Naive thymus-derived CD4-positive, alpha-beta T cell (primary cell): ENCODE measurements at regions not wholly inside any gene's neighbourhood (a gene's known extent, or its start where the extent isn't known, plus 50 kb on each side); places are given as distances from the start of the nearest gene placed in this dataset.

ENCODE experiments used
- ATAC-seq: fragments of 150-1000 bp; cut with Tn5 transposase; 2 replicates; pipeline ENCODE4 v1.10.0; 2021; ENCODE audit warnings: mild to moderate bottlenecking, moderate library complexity
- CTCF ChIA-PET: fragments of 350-600 bp; sonication (Branson Sonifier 250); formaldehyde crosslinking; loops from one replicate; lab custom pipeline; 2021; ENCODE audit warnings: antibody characterized with exemption; lab: Charles Lee
- POLR2A ChIA-PET: fragments of 350-600 bp; sonication (Branson Sonifier 250); formaldehyde crosslinking; loops from one replicate; lab custom pipeline; 2021; ENCODE audit warnings: antibody characterized with exemption, inconsistent platforms; lab: Charles Lee
- DNase-seq, 9 donors: peaks; one replicate each; pipeline versions ENCODE4 v3.0.0 to v3.0.0-alpha.2; 2020 to 2022; ENCODE audit warnings: mixed read lengths in 1 of 9
- H3K27ac ChIP-seq: one replicate; pipeline ENCODE4 v1.7.0; 2013; ENCODE audit warnings: mild to moderate bottlenecking, low read depth, low read length, moderate library complexity
- H3K27me3 ChIP-seq, 2 donors: one replicate each; pipeline ENCODE4 v1.7.0; 2013; ENCODE audit warnings: low read length in 2 of 2, mild to moderate bottlenecking in 2 of 2, moderate library complexity in 2 of 2; ENCODE audit not compliant: control insufficient read depth in 2 of 2, insufficient read depth in 2 of 2
- H3K36me3 ChIP-seq, 3 experiments: 1 replicate in 2 of 3; 2 replicates in 1 of 3; pipeline ENCODE4 v1.7.0; 2013; ENCODE audit warnings: low read length in 3 of 3, mild to moderate bottlenecking in 3 of 3, moderate library complexity in 1 of 3; ENCODE audit not compliant: insufficient read depth in 3 of 3, control insufficient read depth in 2 of 3
- H3K4me1 ChIP-seq, 2 donors: one replicate each; pipeline ENCODE4 v1.7.0; 2013; ENCODE audit warnings: low read length in 2 of 2, mild to moderate bottlenecking in 2 of 2, moderate library complexity in 1 of 2; ENCODE audit not compliant: control insufficient read depth in 2 of 2, insufficient read depth in 2 of 2
- H3K4me3 ChIP-seq: 2 replicates; pipeline ENCODE4 v1.7.0; 2013; ENCODE audit warnings: mild to moderate bottlenecking, low read length
- H3K9me3 ChIP-seq, 3 experiments: 1 replicate in 2 of 3; 2 replicates in 1 of 3; pipeline ENCODE4 v1.7.0; 2013; ENCODE audit warnings: low read length in 3 of 3; ENCODE audit not compliant: control insufficient read depth in 2 of 3
- H3K27ac Mint-ChIP-seq, 9 donors: one replicate each; pipeline ENCODE4 v1.8.0; 2020 to 2022; ENCODE audit warnings: mixed read lengths in 9 of 9, mild to moderate bottlenecking in 8 of 9, moderate library complexity in 5 of 9, inconsistent platforms in 2 of 9
- H3K27me3 Mint-ChIP-seq, 5 donors: one replicate each; pipeline ENCODE4 v1.8.0; 2021 to 2022; ENCODE audit warnings: mixed read lengths in 5 of 5, mild to moderate bottlenecking in 1 of 5
- H3K36me3 Mint-ChIP-seq, 5 donors: one replicate each; pipeline ENCODE4 v1.8.0; 2020 to 2022; ENCODE audit warnings: mixed read lengths in 5 of 5, mild to moderate bottlenecking in 3 of 5, inconsistent platforms in 1 of 5
- H3K4me1 Mint-ChIP-seq, 7 donors: one replicate each; pipeline ENCODE4 v1.8.0; 2020 to 2022; ENCODE audit warnings: mixed read lengths in 7 of 7, mild to moderate bottlenecking in 3 of 7, inconsistent platforms in 1 of 7
- H3K4me3 Mint-ChIP-seq, 10 donors: one replicate each; pipeline ENCODE4 v1.8.0; 2020 to 2022; ENCODE audit warnings: mild to moderate bottlenecking in 10 of 10, mixed read lengths in 10 of 10, moderate library complexity in 6 of 10, inconsistent platforms in 2 of 10
- H3K9me3 Mint-ChIP-seq, 11 donors: one replicate each; pipeline ENCODE4 v1.8.0; 2020 to 2022; ENCODE audit warnings: mixed read lengths in 11 of 11, mild to moderate bottlenecking in 4 of 11, inconsistent platforms in 1 of 11, moderate library complexity in 1 of 11
- intact Hi-C, 2 donors: fragments of 100-400 bp; cut with micrococcal nuclease; formaldehyde crosslinking; loops; one replicate each; pipeline ENCODE4 v1.15.1; 2023

DNA sequence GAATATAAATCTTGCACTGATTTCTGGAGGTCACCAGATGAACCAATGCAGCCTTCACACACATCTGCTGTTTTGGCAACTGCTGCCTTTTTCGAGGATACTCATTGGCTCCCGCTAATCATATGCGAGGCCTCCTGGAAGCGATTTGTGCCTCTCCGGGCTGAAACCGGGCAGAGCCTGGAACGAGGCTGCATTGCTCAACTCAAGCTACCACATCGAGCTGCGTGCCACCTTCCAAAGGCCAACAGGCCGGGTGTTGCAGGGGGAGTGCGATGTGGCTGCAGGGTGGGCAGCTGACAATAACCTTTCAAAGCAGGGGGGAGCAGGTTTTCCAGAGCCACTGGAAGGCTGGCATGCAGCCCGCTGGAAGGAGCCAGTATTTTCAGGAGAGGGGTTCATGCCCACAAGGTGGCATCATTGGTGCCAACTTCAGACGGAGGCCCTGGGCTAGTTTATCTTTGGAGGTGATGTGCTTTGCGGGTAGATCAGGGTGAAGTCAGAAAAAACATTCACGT lies 122.6 kb upstream of the IFNGR1 start:
- intact Hi-C loops = loop anchor here (1.0 to 5.0 kb wide), 9 partner anchors 21 to 636 kb away; no protein-coding TSS in a partner anchor

DNA sequence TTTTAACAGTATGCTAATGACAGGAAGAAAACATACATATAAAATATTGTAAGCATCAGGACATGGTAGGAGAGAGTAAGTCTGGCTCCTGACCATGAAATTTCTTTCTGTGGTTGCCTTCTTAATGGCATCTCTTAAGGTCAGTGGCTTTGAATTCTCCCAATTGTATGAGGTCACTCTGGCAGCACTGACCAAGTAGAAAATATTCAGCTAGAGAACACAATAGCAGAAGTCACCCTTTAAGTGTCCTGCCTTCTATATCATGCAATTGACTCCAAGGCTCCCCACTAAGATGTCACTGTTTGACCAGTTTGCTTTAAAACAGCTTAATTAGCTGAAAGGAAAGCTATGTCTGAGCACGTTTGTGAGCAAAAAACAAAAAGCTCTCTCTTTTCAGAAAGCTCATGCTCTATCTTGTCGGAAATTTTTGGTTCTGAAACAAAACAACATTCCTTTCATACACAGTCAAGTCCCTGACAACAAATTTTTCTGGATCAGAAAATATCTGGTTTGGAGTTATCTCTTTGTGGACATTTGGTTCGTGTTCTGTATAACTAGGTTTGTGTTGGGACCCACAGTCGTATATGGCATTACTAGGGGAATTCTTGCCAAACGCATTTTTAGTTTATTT lies 120.9 kb upstream of the IFNGR1 start:
- Histone ChIP-seq H3K27me3 (no peaks in the 10 kb centered on the region), H3K4me3 (no peak overlapping the region), H3K9me3 (no peaks in the 10 kb centered on the region), H3K4me1 (peaks cover 5 to 10% of the 10 kb centered on the region in 2 donors), H3K27ac (no peak overlapping the region), H3K36me3 (no peaks in the 10 kb centered on the region)
- Mint-ChIP-seq H3K9me3 (no peaks in the 10 kb centered on the region), H3K27me3 (peaks cover 0 to 60% (median 9%) of the 10 kb centered on the region in 5 donors), H3K4me3 (no peak overlapping the region), H3K27ac (no peak overlapping the region), H3K4me1 (peaks cover 6 to 19% (median 17%) of the 10 kb centered on the region in 7 donors), H3K36me3 (peaks cover 0 to 1% (median 0%) of the 10 kb centered on the region in 5 donors)
- ChIA-PET CTCF (interaction anchor here (0.7 to 2.2 kb wide), 13 partner anchors 10 to 605 kb away, joined by 3 to 9 read pairs (median 4); no protein-coding TSS in a partner anchor), POLR2A (interaction anchor here (0.7 kb wide), 1 partner anchor 188 kb away, joined by 3 read pairs; no protein-coding TSS in a partner anchor)
- intact Hi-C loops = loop anchor here in 1 of 2 donors (5.0 kb wide), 2 partner anchors 137 to 637 kb away; no protein-coding TSS in a partner anchor
- no peak for ATAC-seq
- DNase-seq = no peak

More for the DNA sequence above, 122.6 kb upstream of the IFNGR1 start:
- Histone ChIP-seq H3K9me3 (no peaks in the 10 kb centered on the region), H3K36me3 (no peaks in the 10 kb centered on the region), H3K27me3 (no peaks in the 10 kb centered on the region), H3K4me1 (peaks cover 5 to 10% of the 10 kb centered on the region in 2 donors), H3K4me3 (peak overlapping the region; percentile 24), H3K27ac (no peak overlapping the region)
- Mint-ChIP-seq H3K27me3 (peaks cover 0 to 55% (median 0%) of the 10 kb centered on the region in 5 donors), H3K4me1 (peaks cover 6 to 19% (median 17%) of the 10 kb centered on the region in 7 donors), H3K9me3 (no peaks in the 10 kb centered on the region), H3K36me3 (peaks cover 0 to 1% (median 0%) of the 10 kb centered on the region in 5 donors), H3K27ac (peak overlapping the region in 1 of 9 donors; percentile 76), H3K4me3 (peak overlapping the region in 9 of 10 donors; percentile 52 to 87 (median 77))
- ChIA-PET CTCF (interaction anchor here (0.6 to 6.4 kb wide), 31 partner anchors 8 to 300 kb away, joined by 3 to 109 read pairs (median 4); no protein-coding TSS in a partner anchor), POLR2A (interaction anchor here (0.6 to 4.0 kb wide), 7 partner anchors 9 to 237 kb away, joined by 3 to 26 read pairs (median 3); no protein-coding TSS in a partner anchor)
- ATAC-seq (peak; percentile 80), DNase-seq (peak in 8 of 9 donors; percentile 16 to 62 (median 48))

DNA sequence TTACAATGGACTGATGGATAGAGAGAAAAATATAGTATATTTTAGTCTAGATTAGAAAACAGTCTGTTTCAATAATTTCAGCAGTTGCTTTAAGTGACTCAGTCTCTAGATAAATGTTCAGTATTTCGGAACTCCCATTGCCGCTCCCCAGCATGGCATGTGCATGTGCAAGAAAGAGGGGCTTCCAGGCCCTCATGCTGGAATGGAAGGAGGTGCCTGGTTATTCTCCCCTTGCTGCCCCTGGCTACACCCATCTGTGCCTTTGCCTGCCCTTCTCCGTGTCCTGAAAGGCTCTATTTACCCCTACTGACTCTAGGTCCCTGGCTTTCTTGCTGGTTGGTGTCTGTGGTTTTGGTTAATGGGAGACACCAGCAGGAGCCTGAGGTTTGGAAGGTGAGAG lies 115.7 kb upstream of the IFNGR1 start:
- H3K4me1 ChIP-seq = no peaks in the 10 kb centered on the region
- intact Hi-C loops = no loop called here
- no peaks in the 10 kb centered on the region for H3K4me1 Mint-ChIP-seq
- CTCF ChIA-PET = no interaction called here
- peaks cover 0 to 2% (median 0%) of the 10 kb centered on the region in 11 donors for H3K9me3 Mint-ChIP-seq
- H3K9me3 ChIP-seq = no peaks in the 10 kb centered on the region
- ATAC-seq (no peak), DNase-seq (no peak)
- no peaks in the 10 kb centered on the region for H3K36me3 Mint-ChIP-seq
- H3K36me3 ChIP-seq = no peaks in the 10 kb centered on the region
- peaks cover 4 to 68% (median 16%) of the 10 kb centered on the region in 5 donors for H3K27me3 Mint-ChIP-seq
- H3K4me3 ChIP-seq = no peak overlapping the region
- no peak overlapping the region for H3K27ac ChIP-seq
- POLR2A ChIA-PET = no interaction called here
- H3K27ac Mint-ChIP-seq = no peak overlapping the region
- H3K4me3 Mint-ChIP-seq = no peak overlapping the region
- H3K27me3 ChIP-seq = peaks cover 0 to 5% of the 10 kb centered on the region in 2 donors

DNA sequence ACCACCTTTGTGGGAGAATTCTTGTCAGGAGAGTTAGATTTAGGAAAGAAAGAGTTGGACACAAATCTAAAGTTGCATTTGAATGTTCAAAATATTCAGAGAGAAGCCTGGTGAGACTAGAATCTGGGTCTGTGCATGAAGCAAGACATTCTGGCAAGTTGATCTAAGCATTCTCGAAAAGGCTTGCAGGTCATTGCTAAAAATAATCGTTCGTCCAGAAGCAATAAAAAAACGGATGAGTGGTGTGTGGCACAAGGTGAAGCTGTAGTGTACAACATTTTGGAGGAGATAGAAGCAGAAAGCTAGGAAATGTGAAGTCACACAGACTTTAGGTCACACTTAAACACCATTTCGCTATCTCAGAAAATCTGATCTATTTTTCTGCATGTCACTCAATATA lies 114.9 kb upstream of the IFNGR1 start:
- DNase-seq = no peak
- Histone ChIP-seq H3K4me3 (no peak overlapping the region), H3K4me1 (no peaks in the 10 kb centered on the region), H3K36me3 (no peaks in the 10 kb centered on the region), H3K9me3 (no peaks in the 10 kb centered on the region), H3K27ac (no peak overlapping the region), H3K27me3 (peaks cover 0 to 5% of the 10 kb centered on the region in 2 donors)
- H3K27ac Mint-ChIP-seq = no peak overlapping the region
- no peaks in the 10 kb centered on the region for H3K36me3 Mint-ChIP-seq
- no peaks in the 10 kb centered on the region for H3K4me1 Mint-ChIP-seq
- ChIA-PET CTCF (no interaction called here), POLR2A (no interaction called here)
- ATAC-seq = no peak
- intact Hi-C loops = no loop called here
- no peak overlapping the region for H3K4me3 Mint-ChIP-seq
- peaks cover 0 to 2% (median 0%) of the 10 kb centered on the region in 11 donors for H3K9me3 Mint-ChIP-seq
- peaks cover 4 to 64% (median 16%) of the 10 kb centered on the region in 5 donors for H3K27me3 Mint-ChIP-seq

DNA sequence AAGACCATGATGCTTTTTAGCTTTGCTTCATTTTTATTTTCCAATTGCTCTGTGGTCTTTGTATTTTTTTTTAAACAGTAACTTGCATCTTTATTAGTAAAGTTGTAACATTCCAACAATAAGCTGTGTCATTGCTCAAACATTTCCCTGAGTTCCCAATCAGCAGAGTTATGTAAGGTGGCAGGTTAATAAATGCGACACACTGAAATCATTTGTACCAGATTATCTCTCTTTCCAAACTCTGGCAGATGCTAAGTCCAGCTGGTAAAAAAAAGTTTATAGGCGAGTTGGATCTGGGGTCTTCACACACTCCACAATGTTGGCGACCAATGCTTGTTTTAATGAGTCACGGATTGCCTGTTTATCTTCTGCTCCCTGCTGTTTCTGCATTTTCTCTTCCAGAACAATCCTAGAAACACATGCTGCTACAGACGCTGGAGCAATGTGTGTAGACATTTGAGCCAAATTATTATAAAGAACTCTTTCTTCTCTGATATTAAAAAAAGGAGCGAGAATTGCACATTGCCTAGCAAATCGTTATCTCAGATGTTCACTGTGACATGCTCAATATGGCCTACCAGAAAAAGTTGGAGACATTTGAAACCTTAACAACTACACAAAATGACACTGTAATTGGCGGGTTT lies 113.6 kb upstream of the IFNGR1 start:
- Histone ChIP-seq H3K9me3 (no peaks in the 10 kb centered on the region), H3K27me3 (peaks cover 0 to 5% of the 10 kb centered on the region in 2 donors), H3K4me3 (no peak overlapping the region), H3K27ac (no peak overlapping the region), H3K36me3 (no peaks in the 10 kb centered on the region), H3K4me1 (no peaks in the 10 kb centered on the region)
- Mint-ChIP-seq H3K36me3 (no peaks in the 10 kb centered on the region), H3K27me3 (peaks cover 4 to 56% (median 14%) of the 10 kb centered on the region in 5 donors), H3K4me1 (no peaks in the 10 kb centered on the region), H3K9me3 (peaks cover 0 to 2% (median 0%) of the 10 kb centered on the region in 11 donors), H3K27ac (no peak overlapping the region), H3K4me3 (no peak overlapping the region)
- POLR2A ChIA-PET = no interaction called here
- ATAC-seq = no peak
- DNase-seq = no peak
- intact Hi-C loops = no loop called here
- CTCF ChIA-PET = interaction anchor here (0.7 to 1.2 kb wide), 3 partner anchors 9 to 1975 kb away, joined by 3 to 4 read pairs (median 3); no protein-coding TSS in a partner anchor

DNA sequence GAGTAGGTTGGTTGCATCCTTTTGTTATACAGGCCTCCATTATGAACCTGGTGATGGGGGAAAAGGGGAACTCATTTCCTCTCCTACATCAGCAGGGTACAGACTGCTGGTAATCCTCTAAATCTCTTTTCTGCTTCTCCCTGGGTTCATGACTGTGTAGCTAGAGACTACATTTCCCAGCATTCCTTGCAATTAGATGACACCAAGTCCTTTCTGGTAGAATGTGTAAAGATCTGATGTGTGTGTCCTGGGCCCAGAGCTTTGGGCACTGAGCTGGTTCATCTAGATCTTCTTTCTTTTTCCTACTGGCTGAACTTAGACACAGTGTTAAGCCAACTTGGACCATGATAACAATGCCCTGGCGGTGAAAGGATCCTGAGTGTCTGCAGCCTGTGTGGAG lies 104.7 kb upstream of the IFNGR1 start:
- Histone ChIP-seq H3K9me3 (no peaks in the 10 kb centered on the region), H3K4me1 (no peaks in the 10 kb centered on the region), H3K36me3 (no peaks in the 10 kb centered on the region), H3K27me3 (no peaks in the 10 kb centered on the region), H3K4me3 (no peak overlapping the region), H3K27ac (no peak overlapping the region)
- POLR2A ChIA-PET = interaction anchor here (0.8 kb wide), 1 partner anchor 1667 kb away, joined by 4 read pairs; no protein-coding TSS in a partner anchor
- Mint-ChIP-seq H3K27me3 (peaks cover 0 to 19% (median 0%) of the 10 kb centered on the region in 5 donors), H3K4me1 (peaks cover 0 to 4% (median 0%) of the 10 kb centered on the region in 7 donors), H3K9me3 (peaks cover 0 to 3% (median 0%) of the 10 kb centered on the region in 11 donors), H3K27ac (no peak overlapping the region), H3K4me3 (no peak overlapping the region), H3K36me3 (peaks cover 0 to 2% (median 0%) of the 10 kb centered on the region in 5 donors)
- ATAC-seq (no peak), DNase-seq (no peak)
- intact Hi-C loops = no loop called here
- CTCF ChIA-PET = no interaction called here
